ENCODE measurements at regions not wholly inside any gene's neighbourhood (a gene's known extent, or its start where the extent isn't known, plus 50 kb on each side); places are given as distances from the start of the nearest gene placed in this dataset.

DNA sequence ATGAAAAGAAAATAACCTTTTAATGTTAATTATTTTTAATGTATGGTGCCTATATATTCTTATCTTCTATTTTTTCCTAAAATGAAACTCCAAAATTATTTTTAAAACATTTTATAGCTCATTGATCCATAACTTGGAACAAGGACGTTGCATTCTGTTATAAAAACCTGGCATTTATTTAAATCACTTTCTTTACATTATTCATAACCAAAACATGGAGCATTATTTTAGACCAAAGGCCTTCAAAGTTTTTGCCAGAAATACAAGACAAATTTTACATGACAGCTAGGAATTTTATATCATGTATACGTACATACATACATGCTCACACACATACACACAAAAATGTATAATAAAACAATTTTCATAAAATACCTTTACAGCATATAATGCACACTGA, 259.8 kb downstream of the QDPR start:
- TF ChIP-seq CTCF (IDR thresholded peaks at IDR 0.05) (no peak), POLR2A (IDR thresholded peaks at IDR 0.05) (no peak), POLR2AphosphoS5 (IDR thresholded peaks at IDR 0.05) (no peak)
